ENCODE measurements at regions not wholly inside any gene's neighbourhood (a gene's known extent, or its start where the extent isn't known, plus 50 kb on each side); places are given as distances from the start of the nearest gene placed in this dataset.

- no peak for DNase-seq (ENCODE audit: low read depth in 2 of 2)
These were observed 138.4 kb upstream of the DSCAM start for GRCh38 chr21:40985370-40985769.

- no peak for DNase-seq (ENCODE audit: low read depth in 2 of 2)
These were observed 143.4 kb upstream of the DSCAM start for GRCh38 chr21:40990366-40990765.

GRCh38 chr21:40997831-40998230 lies 150.9 kb upstream of the DSCAM start:
- no peak for DNase-seq (ENCODE audit: low read depth in 2 of 2)

- DNase-seq (ENCODE audit: low read depth in 2 of 2) = no peak
These were observed 153.9 kb upstream of the DSCAM start for GRCh38 chr21:41000838-41001237.

- DNase-seq (ENCODE audit: low read depth in 2 of 2) = no peak
These were observed 159.7 kb upstream of the DSCAM start for GRCh38 chr21:41006636-41007035.

- no peak for DNase-seq (ENCODE audit: low read depth in 2 of 2)
These were observed 159.6 kb upstream of the BACE2 start for GRCh38 chr21:41008351-41008750.

GRCh38 chr21:41008974-41009373 lies 159.0 kb upstream of the BACE2 start:
- DNase-seq (ENCODE audit: low read depth in 2 of 2) = no peak

- DNase-seq (ENCODE audit: low read depth in 2 of 2) = no peak
These were observed 158.4 kb upstream of the BACE2 start for GRCh38 chr21:41009398-41010100.

GRCh38 chr21:41010101-41010435 lies 157.9 kb upstream of the BACE2 start:
- DNase-seq (ENCODE audit: low read depth in 2 of 2) = no peak

GRCh38 chr21:41011098-41011731 lies 156.7 kb upstream of the BACE2 start:
- DNase-seq (ENCODE audit: low read depth in 2 of 2) = no peak

- no peak for DNase-seq (ENCODE audit: low read depth in 2 of 2)
These were observed 156.0 kb upstream of the BACE2 start for GRCh38 chr21:41011951-41012366.

- DNase-seq (ENCODE audit: low read depth in 2 of 2) = no peak
These were observed 155.5 kb upstream of the BACE2 start for GRCh38 chr21:41012425-41012824.

GRCh38 chr21:41016472-41016871 lies 151.5 kb upstream of the BACE2 start:
- no peak for DNase-seq (ENCODE audit: low read depth in 2 of 2)

GRCh38 chr21:41018431-41018830 lies 149.5 kb upstream of the BACE2 start:
- no peak for DNase-seq (ENCODE audit: low read depth in 2 of 2)

- DNase-seq (ENCODE audit: low read depth in 2 of 2) = no peak
These were observed 144.0 kb upstream of the BACE2 start for GRCh38 chr21:41023936-41024335.

GRCh38 chr21:41024341-41024740 lies 143.6 kb upstream of the BACE2 start:
- no peak for DNase-seq (ENCODE audit: low read depth in 2 of 2)

- DNase-seq (ENCODE audit: low read depth in 2 of 2) = no peak
These were observed 143.2 kb upstream of the BACE2 start for GRCh38 chr21:41024746-41025254.

- DNase-seq (ENCODE audit: low read depth in 2 of 2) = no peak
These were observed 138.4 kb upstream of the BACE2 start for GRCh38 chr21:41029571-41029970.

- no peak for DNase-seq (ENCODE audit: low read depth in 2 of 2)
These were observed 136.2 kb upstream of the BACE2 start for GRCh38 chr21:41031701-41032220.

- DNase-seq (ENCODE audit: low read depth in 2 of 2) = no peak
These were observed 135.4 kb upstream of the BACE2 start for GRCh38 chr21:41032541-41032940.

- no peak for DNase-seq (ENCODE audit: low read depth in 2 of 2)
These were observed 130.7 kb upstream of the BACE2 start for GRCh38 chr21:41037212-41037611.

- no peak for DNase-seq (ENCODE audit: low read depth in 2 of 2)
These were observed 130.0 kb upstream of the BACE2 start for GRCh38 chr21:41037936-41038335.

GRCh38 chr21:41043014-41043413 lies 124.9 kb upstream of the BACE2 start:
- DNase-seq (ENCODE audit: low read depth in 2 of 2) = no peak
